ENCODE measurements at regions not wholly inside any gene's neighbourhood (a gene's known extent, or its start where the extent isn't known, plus 50 kb on each side); places are given as distances from the start of the nearest gene placed in this dataset.

DNA sequence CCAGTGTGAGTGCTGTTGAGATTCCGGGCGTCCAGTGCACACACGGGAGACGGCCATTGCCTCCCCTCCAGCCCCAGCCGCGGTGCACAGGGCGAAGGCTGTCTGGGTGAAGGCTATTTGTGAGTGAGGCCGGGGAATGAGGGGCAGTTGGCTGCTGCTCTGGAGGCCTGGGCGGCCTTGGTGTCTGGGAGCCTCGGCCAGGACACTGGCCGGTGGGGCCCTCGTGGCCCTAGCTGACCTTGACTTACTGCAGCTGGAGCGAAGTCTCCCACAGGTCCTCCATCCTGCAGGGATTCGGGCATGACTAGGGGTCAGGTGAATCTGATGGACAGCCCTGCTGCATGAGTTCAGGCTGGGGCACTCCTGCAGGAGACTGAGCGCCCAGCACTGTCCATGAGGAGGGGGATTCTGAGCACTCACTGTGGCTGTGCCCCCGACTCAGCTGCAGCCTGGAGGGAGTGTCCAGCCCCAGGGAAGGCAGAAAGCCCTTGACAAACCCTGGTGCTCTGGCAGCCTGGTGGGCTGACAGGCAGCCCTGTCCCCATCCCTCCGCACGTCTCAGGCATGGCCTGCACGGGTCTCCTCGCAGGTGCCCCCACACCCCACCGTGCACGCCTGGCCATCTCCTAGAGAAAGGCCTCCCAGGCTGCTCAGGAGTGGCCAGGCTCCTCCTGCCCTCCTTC, 52.7 kb upstream of the FAM20C start:
- no peak for DNase-seq

DNA sequence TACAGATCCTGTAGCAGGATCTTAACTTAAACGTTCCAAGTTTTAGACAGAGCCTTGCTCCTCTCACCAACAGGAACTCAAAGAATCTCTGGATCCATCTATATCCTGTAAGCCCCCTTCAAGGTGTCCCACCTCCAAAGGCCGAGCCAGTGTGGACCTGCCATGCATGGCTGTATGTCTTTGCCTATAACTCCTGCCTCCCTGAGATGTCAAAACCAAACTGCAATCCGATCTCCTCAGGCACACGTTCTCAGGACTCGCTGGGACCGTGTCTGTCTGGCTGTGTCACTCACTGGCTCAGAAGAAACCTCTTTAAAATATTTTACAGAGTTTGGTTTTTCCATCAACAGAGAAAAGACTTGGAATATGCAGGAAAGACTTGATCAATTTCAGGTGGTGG, 51.4 kb upstream of the FAM20C start:
- no peak for DNase-seq

DNA sequence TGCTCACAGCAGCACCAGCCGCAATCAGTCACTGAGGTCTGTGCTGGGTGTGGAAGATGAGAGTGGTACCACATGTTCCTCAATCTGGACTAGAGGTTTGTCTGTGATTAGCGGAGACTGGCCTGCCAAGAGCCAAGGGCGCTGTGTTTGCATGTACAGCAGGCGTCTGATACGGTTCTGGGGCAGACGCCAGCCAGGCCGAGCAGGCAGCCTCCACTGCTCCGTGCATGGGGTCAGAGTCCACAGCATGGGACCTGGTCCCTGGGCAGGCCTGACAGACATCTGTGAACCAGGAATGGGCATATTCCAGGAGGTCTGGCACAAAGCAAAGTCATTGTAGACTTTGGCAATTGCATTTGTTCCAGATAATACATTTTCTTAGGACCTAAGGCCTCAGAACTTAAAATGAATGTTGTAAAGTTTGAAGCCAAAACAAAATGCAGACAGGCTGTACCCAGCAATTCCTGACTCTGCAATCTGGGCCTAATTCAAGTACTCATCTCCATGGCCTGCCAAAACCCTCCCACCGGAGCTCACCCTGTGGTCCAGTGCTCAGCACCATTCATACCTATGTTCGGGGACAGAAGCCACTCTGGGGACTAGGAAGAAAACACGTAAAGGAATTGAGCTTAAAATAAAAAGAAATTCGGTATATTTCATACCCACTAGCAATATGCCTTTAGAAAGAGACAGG, 50.0 kb upstream of the FAM20C start:
- no peak for DNase-seq
